Lung (tissue), 11 donors: ENCODE measurements at regions not wholly inside any gene's neighbourhood (a gene's known extent, or its start where the extent isn't known, plus 50 kb on each side); places are given as distances from the start of the nearest gene placed in this dataset.
A peak's percentile ranks its signal among the peaks of the same experiment; 100 is the strongest.
"Not testable (repeated sequence)": the region's sequence is repeated elsewhere in the genome, so short reads cannot be mapped to it uniquely, and the experiment has no call there.

ENCODE experiments used
- ATAC-seq: fragments of 200-7000 bp; cut with Tn5 transposase; one replicate; pipeline ENCODE4 v1.9.1; 2020; ENCODE audit warnings: moderate number of reproducible peaks; ENCODE audit not compliant: insufficient read depth, low FRiP score
- DNase-seq, 3 donors: peaks; one replicate each; pipeline ENCODE4 v3.0.0-alpha.2; 2013 to 2017
- H3K27ac ChIP-seq, 2 donors: one replicate each; pipeline ENCODE4 v1.5.1; 2013; ENCODE audit warnings: mild to moderate bottlenecking in 2 of 2, moderate library complexity in 2 of 2, control low read depth in 1 of 2, inconsistent platforms in 1 of 2, low read depth in 1 of 2, low read length in 1 of 2
- H3K27me3 ChIP-seq, 3 donors: one replicate each; pipeline ENCODE4 v1.5.1; 2013; ENCODE audit warnings: low read length in 2 of 3; ENCODE audit not compliant: control insufficient read depth in 3 of 3, insufficient read depth in 3 of 3
- H3K36me3 ChIP-seq, 4 donors: one replicate each; pipeline ENCODE4 v1.5.1; 2013; ENCODE audit warnings: low read length in 4 of 4, mild to moderate bottlenecking in 1 of 4, moderate library complexity in 1 of 4; ENCODE audit not compliant: control insufficient read depth in 4 of 4, insufficient read depth in 4 of 4
- H3K4me1 ChIP-seq, 5 donors: one replicate each; pipeline ENCODE4 v1.5.1; 2013; ENCODE audit warnings: low read length in 5 of 5, mild to moderate bottlenecking in 2 of 5, moderate library complexity in 1 of 5; ENCODE audit not compliant: control insufficient read depth in 5 of 5, insufficient read depth in 5 of 5
- H3K4me3 ChIP-seq: one replicate; pipeline ENCODE4 v1.5.1; 2013; ENCODE audit warnings: mild to moderate bottlenecking, control low read depth, moderate library complexity
- H3K9ac ChIP-seq, 2 donors: one replicate each; pipeline ENCODE4 v1.5.1; 2013; ENCODE audit warnings: low read length in 2 of 2, control low read depth in 1 of 2; ENCODE audit not compliant: insufficient read depth in 1 of 2
- H3K9me3 ChIP-seq, 4 donors: one replicate each; pipeline ENCODE4 v1.5.1; 2013; ENCODE audit warnings: low read length in 3 of 4, mild to moderate bottlenecking in 1 of 4, moderate library complexity in 1 of 4; ENCODE audit not compliant: control insufficient read depth in 4 of 4, insufficient read depth in 3 of 4
- CTCF ChIP-seq: IDR thresholded peaks from 2 replicates; pipeline ENCODE4 v1.5.1; 2012; ENCODE audit warnings: mild to moderate bottlenecking; ENCODE audit errors: control extremely low read depth, extremely low read depth
- WGBS, 2 donors: extraction: QIAGEN DNeasy Blood & Tissue Kit; methylation state at CpG; one replicate each; pipeline ENCODE4 v1.1.7; 2013; 5-methylcytosine and 5-hydroxymethylcytosine counted together
- donor health status: control.
- donor health status: control.
- donor health status: Bipolar disorder and iron deficiency.
- donor health status: healthy.
- donor health status: DM: yes; HTN: yes; CAD: no.

GRCh38 chr15:96209285-96209735, 121.2 kb upstream of the NR2F2 start:
- no peak overlapping the region for H3K9ac ChIP-seq
- no peak overlapping the region for H3K4me3 ChIP-seq
- H3K36me3 ChIP-seq: no peaks in the 10 kb centered on the region
- DNase-seq: peak in 1 of 3 donors; percentile 28
- peak overlapping the region in 1 of 2 donors; percentile 33 for H3K27ac ChIP-seq
- no peak for TF ChIP-seq CTCF
- peaks cover 0 to 5% (median 0%) of the 10 kb centered on the region in 5 donors for H3K4me1 ChIP-seq
- H3K9me3 ChIP-seq: no peaks in the 10 kb centered on the region
- ATAC-seq: no peak
- 66 to 84% methylated on average over 8 of the region's 8 CpGs for WGBS, 2 donors
- H3K27me3 ChIP-seq: no peaks in the 10 kb centered on the region

DNA sequence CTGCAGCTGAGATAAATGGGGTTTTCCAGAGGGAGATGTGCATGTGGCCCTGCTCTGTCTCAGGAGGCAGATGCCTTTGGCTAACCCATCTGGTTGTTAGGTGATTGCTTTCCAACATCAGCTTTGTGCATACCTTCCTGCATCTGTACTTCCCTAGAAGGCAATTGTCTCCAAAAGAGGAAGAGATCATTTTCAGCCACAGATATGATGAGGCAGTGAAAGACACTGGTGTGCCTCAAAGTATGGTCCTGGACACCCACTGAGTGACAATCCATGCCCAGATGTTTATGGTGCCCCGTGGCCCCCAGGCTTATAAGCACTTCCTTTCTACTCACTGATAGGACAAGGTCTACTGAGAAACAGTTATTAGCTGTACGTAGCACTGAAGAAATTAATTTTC, 117.5 kb upstream of the NR2F2 start:
- Histone ChIP-seq H3K4me3 (no peak overlapping the region), H3K27me3 (no peaks in the 10 kb centered on the region), H3K36me3 (no peaks in the 10 kb centered on the region), H3K9me3 (no peaks in the 10 kb centered on the region), H3K9ac (no peak overlapping the region), H3K4me1 (peaks cover 0 to 5% (median 0%) of the 10 kb centered on the region in 5 donors), H3K27ac (no peak overlapping the region)
- TF ChIP-seq CTCF: no peak
- DNase-seq (no peak), ATAC-seq (no peak)
- WGBS, 2 donors: 52 to 89% methylated on average over 2 of the region's 2 CpGs

DNA sequence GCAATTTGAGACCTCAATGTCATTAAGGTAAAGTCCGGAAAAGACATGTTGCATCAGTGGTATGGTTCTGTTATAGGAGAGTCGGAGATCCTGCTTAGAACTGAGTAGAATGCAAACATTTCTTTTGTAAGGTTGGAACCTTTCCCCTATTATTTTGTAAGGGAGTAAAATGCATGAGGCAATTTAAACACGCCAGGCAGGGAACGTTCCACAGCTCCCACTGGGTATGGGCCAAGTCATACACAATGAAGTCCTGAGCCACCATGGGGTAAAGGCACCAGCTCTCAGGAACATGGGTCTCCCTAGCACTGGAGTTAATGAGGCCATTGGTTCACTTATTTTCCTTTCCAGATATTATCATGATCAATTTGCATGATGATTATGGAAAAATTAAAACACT, 116.6 kb upstream of the NR2F2 start:
- DNase-seq: no peak

DNA sequence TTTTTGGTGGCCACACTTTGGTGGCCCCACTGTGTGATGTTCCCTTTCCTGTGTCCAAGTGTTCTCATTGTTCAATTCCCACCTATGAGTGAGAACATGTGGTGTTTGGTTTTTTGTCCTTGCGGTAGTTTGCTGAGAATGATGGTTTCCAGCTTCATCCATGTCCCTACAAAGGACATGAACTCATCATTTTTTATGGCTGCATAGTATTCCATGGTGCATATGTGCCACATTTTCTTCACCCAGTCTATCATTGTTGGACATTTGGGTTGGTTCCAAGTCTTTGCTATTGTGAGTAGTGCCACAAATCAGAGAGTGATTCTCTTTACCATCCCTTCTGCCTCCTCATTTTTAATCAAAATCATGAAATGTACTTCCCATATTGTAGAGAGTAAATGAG, 114.0 kb upstream of the NR2F2 start:
- H3K9me3 ChIP-seq, H3K27ac ChIP-seq, H3K9ac ChIP-seq, H3K27me3 ChIP-seq, H3K4me3 ChIP-seq, DNase-seq, H3K36me3 ChIP-seq, ATAC-seq, H3K4me1 ChIP-seq: not testable (repeated sequence)
- no CpG with 5 or more reads among the region's 1 CpG for WGBS, 2 donors

More for the DNA sequence above, 116.6 kb upstream of the NR2F2 start:
- peaks cover 0 to 5% (median 3%) of the 10 kb centered on the region in 5 donors for H3K4me1 ChIP-seq
- no peak for TF ChIP-seq CTCF
- H3K4me3 ChIP-seq: no peak overlapping the region
- no peak overlapping the region for H3K9ac ChIP-seq
- H3K36me3 ChIP-seq: no peaks in the 10 kb centered on the region
- H3K9me3 ChIP-seq: no peaks in the 10 kb centered on the region
- ATAC-seq: no peak
- H3K27me3 ChIP-seq: no peaks in the 10 kb centered on the region
- no peak overlapping the region for H3K27ac ChIP-seq
- WGBS, 2 donors: 81% methylated on average over 4 of the region's 4 CpGs
